ENCODE measurements at regions not wholly inside any gene's neighbourhood (a gene's known extent, or its start where the extent isn't known, plus 50 kb on each side); places are given as distances from the start of the nearest gene placed in this dataset.
A peak's percentile ranks its signal among the peaks of the same experiment; 100 is the strongest.

- Histone ChIP-seq H3K4me2 (ENCODE audit: extremely low read depth, insufficient read depth, low read length) (no peak overlapping the region), H3K27ac (ENCODE audit: insufficient read depth, low read length) (no peak overlapping the region), H2AFZ (ENCODE audit: low read length) (no peak overlapping the region), H3K9ac (ENCODE audit: insufficient read depth, low read length) (no peak overlapping the region), H3K79me2 (ENCODE audit: control insufficient read depth, insufficient read depth, low read length) (no peaks in the 10 kb centered on the region), H3K36me3 (ENCODE audit: control insufficient read depth, insufficient read depth, low read length) (no peaks in the 10 kb centered on the region), H3K4me3 (replicated peaks in 1 of 4; ENCODE audit: control extremely low read depth in 1 of 4, insufficient read depth in 1 of 4, low read depth in 3 of 4, low read length in 4 of 4) (no peak overlapping the region), H3K9me3 (ENCODE audit: control insufficient read depth, insufficient read depth, low read depth, low read length) (no peaks in the 10 kb centered on the region), H4K20me1 (ENCODE audit: control insufficient read depth, extremely low read depth, insufficient read depth, low read length) (no peaks in the 10 kb centered on the region), H3K27me3 (ENCODE audit: control insufficient read depth, insufficient read depth, low read length) (no peaks in the 10 kb centered on the region), H3K4me1 (ENCODE audit: control insufficient read depth, extremely low read depth, insufficient read depth, low read length) (no peaks in the 10 kb centered on the region)
- TF ChIP-seq EZH2 (IDR thresholded peaks at IDR 0.05; ENCODE audit: low read length, missing control alignments) (no peak), CTCF (conservative IDR thresholded peaks at IDR 0.05 in 1 of 2, IDR thresholded peaks at IDR 0.05 in 1 of 2; ENCODE audit: low read depth in 1 of 2, low read length in 2 of 2) (no peak)
- no peak for DNase-seq (ENCODE audit: low read depth in 2 of 2)
Observed at GRCh38 chr2:146305164-146305563, 1539.7 kb upstream of the ACVR2A start.

GRCh38 chr2:146301287-146301686, 1543.5 kb upstream of the ACVR2A start:
- no peaks in the 10 kb centered on the region for H3K9me3 ChIP-seq (ENCODE audit: control insufficient read depth, insufficient read depth, low read depth, low read length)
- H2AFZ ChIP-seq (ENCODE audit: low read length), result no peak overlapping the region
- no peaks in the 10 kb centered on the region for H3K36me3 ChIP-seq (ENCODE audit: control insufficient read depth, insufficient read depth, low read length)
- no peak for DNase-seq (ENCODE audit: low read depth in 2 of 2)
- H3K9ac ChIP-seq (ENCODE audit: insufficient read depth, low read length), result no peak overlapping the region
- TF ChIP-seq CTCF (conservative IDR thresholded peaks at IDR 0.05 in 1 of 2, IDR thresholded peaks at IDR 0.05 in 1 of 2; ENCODE audit: low read depth in 1 of 2, low read length in 2 of 2) (no peak), EZH2 (IDR thresholded peaks at IDR 0.05; ENCODE audit: low read length, missing control alignments) (no peak)
- no peak overlapping the region for H3K4me2 ChIP-seq (ENCODE audit: extremely low read depth, insufficient read depth, low read length)
- no peaks in the 10 kb centered on the region for H3K79me2 ChIP-seq (ENCODE audit: control insufficient read depth, insufficient read depth, low read length)
- H4K20me1 ChIP-seq (ENCODE audit: control insufficient read depth, extremely low read depth, insufficient read depth, low read length), result no peaks in the 10 kb centered on the region
- no peak overlapping the region for H3K27ac ChIP-seq (ENCODE audit: insufficient read depth, low read length)
- H3K4me3 ChIP-seq (replicated peaks in 1 of 4; ENCODE audit: control extremely low read depth in 1 of 4, insufficient read depth in 1 of 4, low read depth in 3 of 4, low read length in 4 of 4), result no peak overlapping the region
- H3K4me1 ChIP-seq (ENCODE audit: control insufficient read depth, extremely low read depth, insufficient read depth, low read length), result no peaks in the 10 kb centered on the region
- H3K27me3 ChIP-seq (ENCODE audit: control insufficient read depth, insufficient read depth, low read length), result no peaks in the 10 kb centered on the region

- Histone ChIP-seq H3K9me3 (ENCODE audit: control insufficient read depth, insufficient read depth, low read depth, low read length) (no peaks in the 10 kb centered on the region), H3K36me3 (ENCODE audit: control insufficient read depth, insufficient read depth, low read length) (no peaks in the 10 kb centered on the region), H3K4me2 (ENCODE audit: extremely low read depth, insufficient read depth, low read length) (no peak overlapping the region), H3K4me3 (replicated peaks in 1 of 4; ENCODE audit: control extremely low read depth in 1 of 4, insufficient read depth in 1 of 4, low read depth in 3 of 4, low read length in 4 of 4) (no peak overlapping the region), H3K9ac (ENCODE audit: insufficient read depth, low read length) (no peak overlapping the region), H3K4me1 (ENCODE audit: control insufficient read depth, extremely low read depth, insufficient read depth, low read length) (no peaks in the 10 kb centered on the region), H3K79me2 (ENCODE audit: control insufficient read depth, insufficient read depth, low read length) (no peaks in the 10 kb centered on the region), H3K27ac (ENCODE audit: insufficient read depth, low read length) (no peak overlapping the region), H4K20me1 (ENCODE audit: control insufficient read depth, extremely low read depth, insufficient read depth, low read length) (no peaks in the 10 kb centered on the region), H2AFZ (ENCODE audit: low read length) (no peak overlapping the region), H3K27me3 (ENCODE audit: control insufficient read depth, insufficient read depth, low read length) (no peaks in the 10 kb centered on the region)
- peak in 1 of 2 donors; percentile 34 for DNase-seq (ENCODE audit: low read depth in 2 of 2)
- no peak for TF ChIP-seq CTCF (conservative IDR thresholded peaks at IDR 0.05 in 1 of 2, IDR thresholded peaks at IDR 0.05 in 1 of 2; ENCODE audit: low read depth in 1 of 2, low read length in 2 of 2)
- no peak for TF ChIP-seq EZH2 (IDR thresholded peaks at IDR 0.05; ENCODE audit: low read length, missing control alignments)
Observed at GRCh38 chr2:146295080-146295670, 1549.7 kb upstream of the ACVR2A start.

Measured in fibroblast of lung (primary cell).